ENCODE measurements at regions not wholly inside any gene's neighbourhood (a gene's known extent, or its start where the extent isn't known, plus 50 kb on each side); places are given as distances from the start of the nearest gene placed in this dataset.
"Not testable (repeated sequence)": the region's sequence is repeated elsewhere in the genome, so short reads cannot be mapped to it uniquely, and the experiment has no call there.

- DNase-seq: no peak
Observed at GRCh38 chr5:17989036-17989435, 354.8 kb downstream of the TAF11L14 start.

- DNase-seq: peak; percentile 43
Observed at GRCh38 chr5:17989567-17990563, 355.6 kb downstream of the TAF11L14 start.

GRCh38 chr5:17991775-17992174, 357.5 kb downstream of the TAF11L14 start:
- DNase-seq: peak; percentile 56

- peak; percentile 8 for DNase-seq
Observed at GRCh38 chr5:17992291-17992690, 358.0 kb downstream of the TAF11L14 start.

- no peak for DNase-seq
Observed at GRCh38 chr5:17995997-17996396, 361.7 kb downstream of the TAF11L14 start.

- no peak for DNase-seq
Observed at GRCh38 chr5:17999858-18000257, 365.6 kb downstream of the TAF11L14 start.

- DNase-seq: no peak
Observed at GRCh38 chr5:18000744-18001143, 366.5 kb downstream of the TAF11L14 start.

- no peak for DNase-seq
Observed at GRCh38 chr5:18003312-18003711, 369.1 kb downstream of the TAF11L14 start.

- no peak for DNase-seq
Observed at GRCh38 chr5:18003784-18004183, 369.5 kb downstream of the TAF11L14 start.

GRCh38 chr5:18006235-18006634, 372.0 kb downstream of the TAF11L14 start:
- DNase-seq: not testable (repeated sequence)

GRCh38 chr5:18008940-18009339, 374.7 kb downstream of the TAF11L14 start:
- DNase-seq: no peak

- no peak for DNase-seq
Observed at GRCh38 chr5:18010053-18010452, 375.8 kb downstream of the TAF11L14 start.

- DNase-seq: no peak
Observed at GRCh38 chr5:18018472-18018871, 384.2 kb downstream of the TAF11L14 start.

GRCh38 chr5:18023275-18023674, 389.0 kb downstream of the TAF11L14 start:
- peak; percentile 39 for DNase-seq

GRCh38 chr5:18023986-18024385, 389.7 kb downstream of the TAF11L14 start:
- DNase-seq: peak; percentile 9

- peak; percentile 3 for DNase-seq
Observed at GRCh38 chr5:18024542-18024941, 390.3 kb downstream of the TAF11L14 start.

GRCh38 chr5:18027241-18027867, 393.1 kb downstream of the TAF11L14 start:
- no peak for DNase-seq

- DNase-seq: no peak
Observed at GRCh38 chr5:18028036-18028435, 393.8 kb downstream of the TAF11L14 start.

GRCh38 chr5:18032744-18033143, 398.5 kb downstream of the TAF11L14 start:
- no peak for DNase-seq

GRCh38 chr5:18036531-18036930, 402.3 kb downstream of the TAF11L14 start:
- no peak for DNase-seq

- DNase-seq: no peak
Observed at GRCh38 chr5:18037718-18038117, 403.5 kb downstream of the TAF11L14 start.

- no peak for DNase-seq
Observed at GRCh38 chr5:18043344-18043743, 409.1 kb downstream of the TAF11L14 start.

- no peak for DNase-seq
Observed at GRCh38 chr5:18048449-18048848, 414.2 kb downstream of the TAF11L14 start.

GRCh38 chr5:18050345-18050744, 416.1 kb downstream of the TAF11L14 start:
- DNase-seq: no peak

Measured in retina (tissue), 1 donor.